ENCODE measurements at regions not wholly inside any gene's neighbourhood (a gene's known extent, or its start where the extent isn't known, plus 50 kb on each side); places are given as distances from the start of the nearest gene placed in this dataset.

GRCh38 chr10:130637089-130637676 lies 501.0 kb downstream of the GLRX3 start:
- no peak for DNase-seq

GRCh38 chr10:130638991-130639390 lies 502.8 kb downstream of the GLRX3 start:
- DNase-seq = no peak

GRCh38 chr10:130642926-130643325 lies 506.7 kb downstream of the GLRX3 start:
- no peak for DNase-seq

GRCh38 chr10:130647341-130647740 lies 511.1 kb downstream of the GLRX3 start:
- no peak for DNase-seq

- DNase-seq = no peak
Measured at GRCh38 chr10:130648807-130649206, 512.6 kb downstream of the GLRX3 start.

GRCh38 chr10:130652544-130652943 lies 516.4 kb downstream of the GLRX3 start:
- DNase-seq = no peak

- no peak for DNase-seq
Measured at GRCh38 chr10:130652964-130653578, 516.9 kb downstream of the GLRX3 start.

GRCh38 chr10:130654726-130655125 lies 518.5 kb downstream of the GLRX3 start:
- DNase-seq = no peak

GRCh38 chr10:130655313-130656186 lies 519.4 kb downstream of the GLRX3 start:
- DNase-seq = no peak

- no peak for DNase-seq
Measured at GRCh38 chr10:130656187-130656575, 520.0 kb downstream of the GLRX3 start.

GRCh38 chr10:130656582-130657133 lies 520.5 kb downstream of the GLRX3 start:
- DNase-seq = no peak

GRCh38 chr10:130658687-130659290 lies 522.6 kb downstream of the GLRX3 start:
- DNase-seq = no peak

- no peak for DNase-seq
Measured at GRCh38 chr10:130659528-130659927, 523.3 kb downstream of the GLRX3 start.

GRCh38 chr10:130660266-130660665 lies 524.1 kb downstream of the GLRX3 start:
- no peak for DNase-seq

- DNase-seq = no peak
Measured at GRCh38 chr10:130661419-130661818, 525.2 kb downstream of the GLRX3 start.

- DNase-seq = no peak
Measured at GRCh38 chr10:130662775-130663174, 526.6 kb downstream of the GLRX3 start.

GRCh38 chr10:130664526-130664925 lies 528.3 kb downstream of the GLRX3 start:
- DNase-seq = no peak

GRCh38 chr10:130666215-130666614 lies 530.0 kb downstream of the GLRX3 start:
- no peak for DNase-seq

- DNase-seq = no peak
Measured at GRCh38 chr10:130686689-130687300, 550.6 kb downstream of the GLRX3 start.

GRCh38 chr10:130687566-130687965 lies 551.4 kb downstream of the GLRX3 start:
- DNase-seq = no peak

GRCh38 chr10:130689743-130690626 lies 553.8 kb downstream of the GLRX3 start:
- no peak for DNase-seq

- no peak for DNase-seq
Measured at GRCh38 chr10:130691776-130692175, 555.6 kb downstream of the GLRX3 start.

All from NCI-H2171 (cell line).